ENCODE measurements at regions not wholly inside any gene's neighbourhood (a gene's known extent, or its start where the extent isn't known, plus 50 kb on each side); places are given as distances from the start of the nearest gene placed in this dataset.

- no peak for TF ChIP-seq CTCF (IDR thresholded peaks at IDR 0.05; ENCODE audit: borderline replicate concordance, extremely low read depth, insufficient read depth)
- DNase-seq (peak in 3 of 5 donors; percentile 15 to 66 (median 37)), FAIRE-seq (no peak)
- no peak overlapping the region for H3K4me3 ChIP-seq (ENCODE audit: low read length in 3 of 3)
- no peaks in the 10 kb centered on the region for H3K27me3 ChIP-seq (ENCODE audit: control insufficient read depth, insufficient read depth, low read length)
- no peak overlapping the region for H3K27ac ChIP-seq (ENCODE audit: low read depth in 2 of 2, low read length in 2 of 2)
- H3K36me3 ChIP-seq (ENCODE audit: control insufficient read depth in 2 of 3, insufficient read depth in 3 of 3, low read length in 3 of 3): no peaks in the 10 kb centered on the region
- H3K9ac ChIP-seq (ENCODE audit: low read length in 3 of 3): no peak overlapping the region
- intact Hi-C loops (cut with DNase I): no loop called here
- peaks cover 0 to 4% (median 0%) of the 10 kb centered on the region in 3 donors for H3K4me1 ChIP-seq (ENCODE audit: control insufficient read depth in 2 of 3, insufficient read depth in 2 of 3, low read depth in 1 of 3, low read length in 3 of 3)
- H3K9me3 ChIP-seq (ENCODE audit: control insufficient read depth in 2 of 3, insufficient read depth in 1 of 3, low read length in 3 of 3): no peaks in the 10 kb centered on the region
These were observed 235.9 kb downstream of the ZNF516 start for GRCh38 chr18:76259096-76259495.

GRCh38 chr18:76258209-76258608 lies 236.8 kb downstream of the ZNF516 start:
- FAIRE-seq: no peak
- Histone ChIP-seq H3K27me3 (ENCODE audit: control insufficient read depth, insufficient read depth, low read length) (no peaks in the 10 kb centered on the region), H3K9me3 (ENCODE audit: control insufficient read depth in 2 of 3, insufficient read depth in 1 of 3, low read length in 3 of 3) (no peaks in the 10 kb centered on the region), H3K4me1 (ENCODE audit: control insufficient read depth in 2 of 3, insufficient read depth in 2 of 3, low read depth in 1 of 3, low read length in 3 of 3) (peaks cover 0 to 4% (median 0%) of the 10 kb centered on the region in 3 donors), H3K36me3 (ENCODE audit: control insufficient read depth in 2 of 3, insufficient read depth in 3 of 3, low read length in 3 of 3) (no peaks in the 10 kb centered on the region), H3K4me3 (ENCODE audit: low read length in 3 of 3) (no peak overlapping the region), H3K9ac (ENCODE audit: low read length in 3 of 3) (no peak overlapping the region), H3K27ac (ENCODE audit: low read depth in 2 of 2, low read length in 2 of 2) (no peak overlapping the region)
- intact Hi-C loops (cut with DNase I): no loop called here
- DNase-seq: no peak
- no peak for TF ChIP-seq CTCF (IDR thresholded peaks at IDR 0.05; ENCODE audit: borderline replicate concordance, extremely low read depth, insufficient read depth)

- Histone ChIP-seq H3K27me3 (ENCODE audit: control insufficient read depth, insufficient read depth, low read length) (no peaks in the 10 kb centered on the region), H3K9ac (ENCODE audit: low read length in 3 of 3) (no peak overlapping the region), H3K4me1 (ENCODE audit: control insufficient read depth in 2 of 3, insufficient read depth in 2 of 3, low read depth in 1 of 3, low read length in 3 of 3) (peaks cover 0 to 4% (median 0%) of the 10 kb centered on the region in 3 donors), H3K4me3 (ENCODE audit: low read length in 3 of 3) (peak overlapping the region in 1 of 3 donors; percentile 50), H3K9me3 (ENCODE audit: control insufficient read depth in 2 of 3, insufficient read depth in 1 of 3, low read length in 3 of 3) (no peaks in the 10 kb centered on the region), H3K36me3 (ENCODE audit: control insufficient read depth in 2 of 3, insufficient read depth in 3 of 3, low read length in 3 of 3) (no peaks in the 10 kb centered on the region), H3K27ac (ENCODE audit: low read depth in 2 of 2, low read length in 2 of 2) (no peak overlapping the region)
- DNase-seq: no peak
- TF ChIP-seq CTCF (IDR thresholded peaks at IDR 0.05; ENCODE audit: borderline replicate concordance, extremely low read depth, insufficient read depth): no peak
- intact Hi-C loops (cut with DNase I): no loop called here
- FAIRE-seq: no peak
These were observed 239.9 kb downstream of the ZNF516 start for GRCh38 chr18:76255070-76255683.

GRCh38 chr18:76252880-76253279 lies 242.2 kb downstream of the ZNF516 start:
- H3K4me3 ChIP-seq (ENCODE audit: low read length in 3 of 3): no peak overlapping the region
- peak in 1 of 5 donors; percentile 28 for DNase-seq
- no peak overlapping the region for H3K27ac ChIP-seq (ENCODE audit: low read depth in 2 of 2, low read length in 2 of 2)
- H3K27me3 ChIP-seq (ENCODE audit: control insufficient read depth, insufficient read depth, low read length): no peaks in the 10 kb centered on the region
- H3K4me1 ChIP-seq (ENCODE audit: control insufficient read depth in 2 of 3, insufficient read depth in 2 of 3, low read depth in 1 of 3, low read length in 3 of 3): peaks cover 0 to 4% (median 0%) of the 10 kb centered on the region in 3 donors
- no peaks in the 10 kb centered on the region for H3K9me3 ChIP-seq (ENCODE audit: control insufficient read depth in 2 of 3, insufficient read depth in 1 of 3, low read length in 3 of 3)
- FAIRE-seq: no peak
- no peak for TF ChIP-seq CTCF (IDR thresholded peaks at IDR 0.05; ENCODE audit: borderline replicate concordance, extremely low read depth, insufficient read depth)
- intact Hi-C loops (cut with DNase I): no loop called here
- H3K36me3 ChIP-seq (ENCODE audit: control insufficient read depth in 2 of 3, insufficient read depth in 3 of 3, low read length in 3 of 3): no peaks in the 10 kb centered on the region
- no peak overlapping the region for H3K9ac ChIP-seq (ENCODE audit: low read length in 3 of 3)

Measured in kidney (tissue), 13 donors.